GM12892 (cell line): ENCODE measurements at regions not wholly inside any gene's neighbourhood (a gene's known extent, or its start where the extent isn't known, plus 50 kb on each side); places are given as distances from the start of the nearest gene placed in this dataset.

Source experiments
- POLR2A ChIP-seq: IDR thresholded peaks from 2 replicates; pipeline ENCODE4 v1.6.1; 2011; ENCODE audit warnings: low read depth, low read length, control low read depth
- POLR2AphosphoS5 ChIP-seq: IDR thresholded peaks from 2 replicates; pipeline ENCODE4 v1.6.1; 2011; ENCODE audit warnings: low read depth, low read length, control low read depth
- TAF1 ChIP-seq: IDR thresholded peaks from 2 replicates; pipeline ENCODE4 v1.6.1; 2011; ENCODE audit warnings: low read depth, mild to moderate bottlenecking, control low read depth, low read length, borderline replicate concordance

DNA sequence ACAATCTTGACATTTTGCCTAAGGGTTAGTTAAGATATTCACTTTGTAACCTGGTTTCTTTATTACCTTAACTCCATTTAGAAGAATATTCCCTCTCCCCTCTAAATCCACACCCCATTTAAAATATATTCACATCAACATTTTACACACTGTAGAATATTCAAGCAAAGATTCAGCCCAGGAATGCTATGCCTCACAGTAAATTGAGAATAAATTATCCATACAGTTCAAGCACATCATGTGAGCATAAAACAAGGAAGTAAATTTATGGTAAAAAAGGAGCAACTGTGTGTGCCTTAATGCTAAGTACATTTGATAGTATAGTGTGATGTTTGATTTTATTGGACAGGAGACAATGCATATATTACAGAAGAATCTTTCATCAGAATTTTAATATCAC is 806.6 kb upstream of the KIF2B start:
- TF ChIP-seq POLR2AphosphoS5 (no peak), POLR2A (no peak), TAF1 (no peak)
